GM19463 (cell line): ENCODE measurements at regions not wholly inside any gene's neighbourhood (a gene's known extent, or its start where the extent isn't known, plus 50 kb on each side); places are given as distances from the start of the nearest gene placed in this dataset.
A peak's percentile ranks its signal among the peaks of the same experiment; 100 is the strongest.
"Not testable (repeated sequence)": the region's sequence is repeated elsewhere in the genome, so short reads cannot be mapped to it uniquely, and the experiment has no call there.

Experiments
- ATAC-seq: cut with Tn5 transposase; IDR thresholded peaks from one replicate; pipeline ENCODE4 v1.9.1; 2021; ENCODE audit warnings: mild to moderate bottlenecking, moderate library complexity; ENCODE audit not compliant: unreplicated experiment

GRCh38 chr3:98644168-98644567 is 50.8 kb upstream of the CPOX start:
- ATAC-seq: no peak

DNA sequence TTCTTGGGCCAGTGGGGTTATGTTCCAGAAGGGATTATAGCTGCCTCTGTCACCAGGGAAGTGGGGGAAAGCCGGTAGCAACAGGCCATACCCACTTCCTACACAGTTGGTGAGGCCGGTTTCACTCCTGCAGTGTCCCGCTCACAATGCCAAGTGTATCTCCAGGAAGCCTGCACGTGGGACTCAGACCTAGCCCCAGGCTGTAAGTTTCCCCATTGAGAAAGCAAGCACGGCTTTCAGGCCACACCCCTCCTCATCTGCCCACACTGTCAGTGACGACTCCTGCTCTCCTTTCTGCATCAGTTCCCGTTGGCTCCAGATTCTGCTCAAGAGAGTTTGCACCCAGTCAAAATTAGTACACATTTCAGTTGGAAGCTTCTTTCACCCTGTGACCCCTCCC is 51.6 kb upstream of the CPOX start:
- ATAC-seq: peak; percentile 58

DNA sequence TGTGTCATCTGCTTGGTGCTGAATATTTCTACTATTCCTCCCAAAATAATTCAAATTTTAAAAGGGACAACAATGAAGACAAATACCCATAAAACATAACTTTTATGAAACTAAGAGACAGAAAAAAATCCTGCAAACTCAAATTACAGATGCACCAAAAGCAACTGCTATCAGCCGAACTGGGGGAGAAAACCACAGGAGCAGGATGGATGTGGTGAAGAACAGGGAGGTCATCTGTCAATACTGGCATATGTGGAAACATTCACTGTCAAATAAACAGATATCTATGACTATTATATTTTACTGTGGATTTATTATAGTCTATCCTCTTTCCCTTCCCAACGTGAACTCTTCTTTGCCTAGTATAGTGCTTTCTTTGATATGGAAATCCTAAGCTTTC is 53.3 kb upstream of the CPOX start:
- ATAC-seq: no peak

DNA sequence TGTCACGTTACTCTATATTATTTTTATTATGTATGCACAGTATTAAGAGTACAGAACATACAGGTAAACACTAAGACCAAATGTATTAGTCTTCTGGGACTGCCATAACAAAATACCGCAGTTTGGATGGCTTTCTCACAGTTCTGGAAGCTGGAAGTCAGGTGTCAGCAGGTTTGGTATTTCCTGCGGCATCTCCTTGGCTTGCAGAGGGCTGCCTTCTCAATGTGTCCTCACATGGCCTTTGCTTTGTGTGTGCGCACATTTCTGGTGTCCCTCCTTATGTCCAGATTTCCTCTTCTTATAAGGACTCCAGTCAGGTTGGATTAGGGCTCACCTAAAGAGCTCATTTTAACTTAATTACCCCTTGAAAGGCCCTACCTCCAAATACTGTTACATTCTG is 53.8 kb upstream of the CPOX start:
- no peak for ATAC-seq

DNA sequence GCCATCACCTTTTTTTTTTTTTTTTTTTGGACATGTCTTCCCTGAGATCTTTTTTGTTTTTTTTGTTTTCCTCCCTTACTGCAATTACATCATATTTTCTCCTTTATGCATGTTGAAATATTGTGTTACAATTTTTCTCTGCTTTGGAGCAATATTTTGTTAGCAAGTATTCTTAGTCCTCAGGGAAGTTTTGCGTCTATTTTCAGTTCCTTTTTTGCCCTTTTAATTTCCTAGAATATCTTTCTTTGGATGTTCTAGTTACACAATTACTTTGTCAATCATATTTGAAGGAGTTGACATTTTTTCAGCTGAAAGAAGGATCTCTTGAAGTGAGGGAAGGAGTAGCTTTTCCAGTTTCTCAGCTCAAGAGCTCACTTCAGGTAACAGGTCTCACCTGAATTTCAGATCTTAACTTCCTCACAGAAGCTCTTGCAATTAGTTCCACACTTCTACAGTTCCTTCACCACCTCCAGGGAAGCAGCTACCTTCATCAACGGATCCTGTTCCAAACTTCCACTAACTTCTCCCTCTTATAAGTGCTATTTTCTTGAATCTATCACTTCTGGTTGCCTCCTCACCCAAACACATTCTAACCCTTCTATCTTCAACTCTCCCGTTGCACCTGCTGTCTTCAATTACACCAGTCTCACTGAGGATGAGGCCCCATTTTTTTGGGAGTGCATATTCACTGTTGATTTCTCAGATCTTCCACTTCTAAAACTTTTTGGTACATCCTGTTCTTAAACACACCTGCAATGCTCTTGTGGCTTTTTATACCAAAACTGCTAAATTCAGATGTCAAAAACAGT is 57.8 kb upstream of the CPOX start:
- ATAC-seq: no peak

GRCh38 chr3:98651780-98652077 is 58.3 kb upstream of the CPOX start:
- ATAC-seq: no peak

DNA sequence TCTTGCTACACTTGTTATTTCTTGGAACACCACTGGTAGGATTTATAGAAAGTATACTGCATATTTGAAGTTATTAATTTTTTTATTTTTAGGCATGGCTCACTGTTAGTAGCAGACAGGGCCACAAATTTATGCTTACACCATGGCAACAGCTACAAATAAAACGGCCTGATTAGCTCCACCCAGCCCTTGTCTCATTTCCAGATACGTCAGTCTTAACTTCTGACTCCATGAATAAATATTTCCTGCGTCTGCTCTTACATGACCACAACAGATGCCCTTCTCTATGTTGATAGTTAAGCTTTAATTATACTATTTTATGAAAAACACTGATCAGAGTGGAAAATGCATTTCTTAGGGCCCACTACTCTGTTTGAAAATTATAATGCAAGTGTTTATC is 62.3 kb upstream of the CPOX start:
- no peak for ATAC-seq

DNA sequence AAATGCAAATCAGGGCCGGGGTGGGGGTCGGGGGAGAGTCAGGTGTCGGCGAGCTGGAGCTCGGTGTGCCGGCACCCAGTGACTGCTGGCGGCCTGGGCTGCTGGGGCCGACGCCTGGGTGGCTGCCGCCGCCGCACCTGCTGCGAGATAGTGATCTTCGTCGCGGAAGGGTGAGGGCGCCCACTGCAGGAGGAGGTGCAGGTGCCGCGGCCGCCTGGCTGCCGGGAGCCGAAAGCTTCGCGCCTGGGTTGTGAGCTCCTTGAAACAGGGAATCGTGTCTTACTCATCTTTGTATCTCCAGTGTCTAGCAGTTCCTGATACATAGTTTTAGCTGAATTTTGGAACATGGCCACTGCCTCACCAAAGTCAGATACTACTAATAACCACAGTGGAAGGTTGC is 64.0 kb upstream of the CPOX start:
- peak; percentile 99 for ATAC-seq

GRCh38 chr3:98662699-98663098 is 69.3 kb upstream of the CPOX start:
- ATAC-seq: no peak

GRCh38 chr3:98670020-98670419 is 76.6 kb upstream of the CPOX start:
- no peak for ATAC-seq

DNA sequence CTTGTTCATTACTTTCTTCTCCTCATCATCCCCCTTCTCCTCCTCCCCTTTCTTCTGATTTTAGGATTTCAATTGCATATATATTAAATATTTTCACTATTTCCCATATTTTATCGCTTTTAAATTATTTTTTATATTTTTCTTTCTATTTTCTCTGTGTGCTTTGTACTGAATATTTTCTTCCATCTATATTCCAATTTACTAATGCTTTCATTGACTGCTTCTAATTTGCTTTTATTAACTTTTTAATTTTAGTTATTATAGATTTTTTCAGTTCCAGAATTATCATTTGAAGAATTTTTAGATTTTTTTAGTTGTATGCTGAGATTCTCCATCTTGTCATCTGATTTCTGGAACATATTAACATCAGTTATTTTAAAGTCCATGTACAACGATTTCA is 83.2 kb upstream of the ST3GAL6 start:
- ATAC-seq: no peak

DNA sequence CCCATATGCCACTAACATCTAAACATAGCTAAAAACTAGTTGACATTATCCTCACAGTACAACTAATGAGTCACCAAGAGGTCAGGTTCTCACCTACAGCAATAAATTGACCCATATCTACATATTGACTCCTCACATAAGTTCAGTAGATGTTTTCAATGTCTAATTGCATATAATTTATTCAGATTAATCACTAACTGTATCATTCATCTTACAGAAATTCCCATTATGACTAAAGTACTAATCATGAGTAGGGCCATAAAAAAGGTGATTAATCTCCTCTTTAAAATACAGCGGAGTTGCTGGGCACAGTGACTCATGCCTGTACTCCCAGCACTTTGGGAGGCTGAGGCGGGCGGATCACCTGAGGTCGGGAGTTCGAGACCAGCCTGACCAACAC is 82.4 kb upstream of the ST3GAL6 start:
- no peak for ATAC-seq

- no peak for ATAC-seq
These were observed 81.7 kb upstream of the ST3GAL6 start for GRCh38 chr3:98681486-98681885.

GRCh38 chr3:98682391-98682790 is 80.7 kb upstream of the ST3GAL6 start:
- ATAC-seq: not testable (repeated sequence)

- no peak for ATAC-seq
These were observed 74.8 kb upstream of the ST3GAL6 start for GRCh38 chr3:98688363-98688762.

- ATAC-seq: no peak
These were observed 72.3 kb upstream of the ST3GAL6 start for GRCh38 chr3:98690876-98691275.

GRCh38 chr3:98691897-98692296 is 71.2 kb upstream of the ST3GAL6 start:
- ATAC-seq: no peak

DNA sequence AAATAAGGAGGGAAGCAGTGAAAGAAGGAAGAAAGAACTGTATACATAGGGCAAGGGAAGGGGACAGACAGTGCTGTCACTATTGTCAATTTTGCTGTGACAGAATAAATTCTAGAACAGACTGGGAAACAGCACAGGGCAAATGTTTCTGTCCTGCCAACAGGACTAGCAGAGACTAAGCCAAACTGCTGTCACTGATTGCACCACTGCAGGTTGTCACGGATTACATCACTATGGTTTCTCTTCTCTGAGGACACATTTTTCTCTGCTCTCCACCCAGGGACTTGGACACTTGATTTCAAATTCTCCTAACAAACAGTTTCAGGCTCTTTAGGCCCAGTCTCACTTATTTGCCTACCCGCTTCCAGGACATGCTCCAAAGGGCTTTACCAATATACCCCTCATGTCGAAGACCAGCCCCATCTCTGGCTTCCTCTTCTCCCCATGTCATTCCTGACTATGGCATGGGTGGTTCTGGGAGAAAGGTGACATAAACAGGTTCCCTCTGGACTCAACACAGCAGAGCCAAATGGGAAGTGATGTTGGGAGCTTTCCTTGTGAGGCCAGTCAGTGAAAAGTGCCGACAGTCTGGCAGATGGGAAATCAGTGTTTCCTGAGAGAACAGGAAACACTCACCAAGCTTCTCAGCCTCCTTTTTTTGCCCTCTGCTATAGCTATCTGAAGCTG is 70.2 kb upstream of the ST3GAL6 start:
- ATAC-seq: no peak

GRCh38 chr3:98695796-98696195 is 67.3 kb upstream of the ST3GAL6 start:
- no peak for ATAC-seq

- ATAC-seq: not testable (repeated sequence)
These were observed 66.8 kb upstream of the ST3GAL6 start for GRCh38 chr3:98696296-98696695.

- ATAC-seq: no peak
These were observed 65.9 kb upstream of the ST3GAL6 start for GRCh38 chr3:98697225-98697624.

DNA sequence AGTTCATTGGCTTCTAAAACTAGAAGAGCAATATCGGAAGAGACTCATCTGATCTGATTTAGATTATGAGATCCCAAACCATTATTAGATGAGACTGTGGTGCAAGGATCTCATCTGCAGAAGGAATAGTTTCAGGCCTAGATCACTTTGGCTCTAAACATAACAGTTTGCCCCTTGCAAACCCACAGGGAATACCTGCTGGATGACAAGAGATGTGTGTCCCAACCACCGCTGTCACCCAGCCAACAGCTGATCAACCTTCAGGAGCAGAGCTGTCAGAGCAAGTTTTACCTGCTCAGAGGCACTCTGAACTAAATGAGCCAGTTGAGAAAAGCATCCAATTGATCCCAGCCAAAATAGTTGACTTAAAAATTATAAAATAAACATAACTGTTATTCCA is 64.0 kb upstream of the ST3GAL6 start:
- no peak for ATAC-seq
